Osteocyte (in vitro differentiated cells): ENCODE measurements at regions not wholly inside any gene's neighbourhood (a gene's known extent, or its start where the extent isn't known, plus 50 kb on each side); places are given as distances from the start of the nearest gene placed in this dataset.

ENCODE experiments used
- DNase-seq: peaks from one replicate; pipeline ENCODE4 v3.0.0; 2021; ENCODE audit warnings: mixed read lengths; ENCODE audit not compliant: unreplicated experiment; ENCODE audit errors: extremely low spot score
- H3K27ac Mint-ChIP-seq: one replicate; pipeline ENCODE4 v1.8.0; 2021; ENCODE audit warnings: mild to moderate bottlenecking, mixed read lengths; ENCODE audit not compliant: unreplicated experiment
- H3K27me3 Mint-ChIP-seq: one replicate; pipeline ENCODE4 v1.8.0; 2021; ENCODE audit warnings: mixed read lengths; ENCODE audit not compliant: unreplicated experiment
- H3K36me3 Mint-ChIP-seq: one replicate; pipeline ENCODE4 v1.8.0; 2021; ENCODE audit warnings: mixed read lengths; ENCODE audit not compliant: unreplicated experiment
- H3K4me1 Mint-ChIP-seq: one replicate; pipeline ENCODE4 v1.8.0; 2021; ENCODE audit warnings: mixed read lengths; ENCODE audit not compliant: unreplicated experiment
- H3K4me3 Mint-ChIP-seq: one replicate; pipeline ENCODE4 v1.8.0; 2021; ENCODE audit warnings: mild to moderate bottlenecking, moderate library complexity, mixed read lengths; ENCODE audit not compliant: unreplicated experiment
- H3K9me3 Mint-ChIP-seq: one replicate; pipeline ENCODE4 v1.8.0; 2021; ENCODE audit warnings: mixed read lengths; ENCODE audit not compliant: unreplicated experiment
- TF ChIP-seq, protein P1 (sequence below): fragments of 200-600 bp; sonication (generic); IDR thresholded peaks from 2 replicates; pipeline ENCODE4 v1.5.0; 2021; ENCODE audit warnings: antibody characterized with exemption, mild to moderate bottlenecking, moderate library complexity

DNA sequence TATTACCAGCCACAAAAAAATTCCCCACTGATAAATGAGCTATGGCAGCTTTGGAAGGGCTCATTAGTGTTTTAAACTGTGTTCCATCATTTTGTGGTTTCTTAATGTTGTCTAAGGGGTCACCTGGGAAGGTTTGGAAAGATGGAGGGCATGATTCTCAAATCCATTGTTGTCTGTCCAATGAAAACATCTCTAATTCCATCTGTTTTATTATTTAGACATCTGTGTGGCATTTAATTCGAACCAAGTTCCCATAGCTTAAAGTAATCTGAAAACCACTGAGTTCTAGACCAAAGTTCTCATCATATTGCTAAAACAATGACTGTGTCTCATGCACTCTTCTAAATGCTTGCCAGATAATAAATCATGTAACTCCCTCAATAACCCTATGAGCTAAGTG, 103.8 kb upstream of the PPP3CA start:
- Mint-ChIP-seq H3K9me3 (peaks cover 8% of the 10 kb centered on the region), H3K4me3 (no peak overlapping the region)

DNA sequence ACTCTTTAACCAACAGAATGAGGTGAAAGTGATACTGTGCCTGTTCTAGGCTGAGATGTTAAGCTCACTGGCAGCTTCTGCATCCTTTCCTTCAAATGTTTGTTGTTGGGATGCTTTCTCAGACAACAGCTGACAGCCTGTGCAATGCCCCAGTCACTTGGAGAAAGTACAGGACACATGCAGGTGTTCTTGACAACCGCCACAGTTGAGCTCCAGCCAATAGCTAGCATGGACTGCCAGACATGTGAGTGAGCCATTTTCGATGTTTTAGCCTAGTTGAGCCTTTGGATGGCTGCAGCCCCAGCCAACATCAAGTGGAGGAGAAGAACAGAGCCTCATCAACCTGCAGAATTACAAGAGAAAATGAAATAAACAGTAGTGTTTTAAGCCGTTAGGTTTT, 94.1 kb upstream of the PPP3CA start:
- H3K27me3 Mint-ChIP-seq = peaks cover 15% of the 10 kb centered on the region
- no peaks in the 10 kb centered on the region for H3K4me1 Mint-ChIP-seq
- H3K9me3 Mint-ChIP-seq = no peaks in the 10 kb centered on the region
- H3K4me3 Mint-ChIP-seq = no peak overlapping the region
- TF ChIP-seq, protein P1, sequence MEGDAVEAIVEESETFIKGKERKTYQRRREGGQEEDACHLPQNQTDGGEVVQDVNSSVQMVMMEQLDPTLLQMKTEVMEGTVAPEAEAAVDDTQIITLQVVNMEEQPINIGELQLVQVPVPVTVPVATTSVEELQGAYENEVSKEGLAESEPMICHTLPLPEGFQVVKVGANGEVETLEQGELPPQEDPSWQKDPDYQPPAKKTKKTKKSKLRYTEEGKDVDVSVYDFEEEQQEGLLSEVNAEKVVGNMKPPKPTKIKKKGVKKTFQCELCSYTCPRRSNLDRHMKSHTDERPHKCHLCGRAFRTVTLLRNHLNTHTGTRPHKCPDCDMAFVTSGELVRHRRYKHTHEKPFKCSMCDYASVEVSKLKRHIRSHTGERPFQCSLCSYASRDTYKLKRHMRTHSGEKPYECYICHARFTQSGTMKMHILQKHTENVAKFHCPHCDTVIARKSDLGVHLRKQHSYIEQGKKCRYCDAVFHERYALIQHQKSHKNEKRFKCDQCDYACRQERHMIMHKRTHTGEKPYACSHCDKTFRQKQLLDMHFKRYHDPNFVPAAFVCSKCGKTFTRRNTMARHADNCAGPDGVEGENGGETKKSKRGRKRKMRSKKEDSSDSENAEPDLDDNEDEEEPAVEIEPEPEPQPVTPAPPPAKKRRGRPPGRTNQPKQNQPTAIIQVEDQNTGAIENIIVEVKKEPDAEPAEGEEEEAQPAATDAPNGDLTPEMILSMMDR = no peak
- H3K27ac Mint-ChIP-seq = no peak overlapping the region
- no peak for DNase-seq
- H3K36me3 Mint-ChIP-seq = no peaks in the 10 kb centered on the region

More for the DNA sequence above, 103.8 kb upstream of the PPP3CA start:
- TF ChIP-seq, protein P1 = no peak
- Mint-ChIP-seq H3K27me3 (peaks cover 57% of the 10 kb centered on the region), H3K27ac (no peak overlapping the region), H3K4me1 (no peaks in the 10 kb centered on the region), H3K36me3 (no peaks in the 10 kb centered on the region)
- DNase-seq = no peak

DNA sequence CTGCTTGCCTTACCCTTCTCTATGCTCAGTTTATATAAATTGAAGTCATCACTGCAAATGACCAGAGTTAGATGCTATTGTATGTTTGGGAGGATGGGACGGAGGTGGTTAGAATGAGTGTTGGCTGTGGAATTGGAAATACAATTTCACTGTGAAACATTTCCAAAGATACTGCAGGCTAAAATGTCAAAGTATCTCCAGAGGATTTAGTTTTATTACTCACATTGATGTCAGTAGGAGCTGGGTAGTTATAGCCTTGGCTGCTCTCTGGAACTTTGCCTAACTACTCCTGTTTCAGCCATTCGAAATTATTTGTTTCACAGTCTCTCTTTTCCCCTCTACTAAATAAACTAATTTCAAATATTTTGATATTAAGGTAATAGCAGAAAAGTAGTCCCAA, 92.6 kb upstream of the PPP3CA start:
- Mint-ChIP-seq H3K36me3 (no peaks in the 10 kb centered on the region), H3K9me3 (no peaks in the 10 kb centered on the region), H3K4me3 (no peak overlapping the region), H3K27me3 (peaks cover 2% of the 10 kb centered on the region), H3K4me1 (no peaks in the 10 kb centered on the region), H3K27ac (no peak overlapping the region)
- DNase-seq = no peak
- TF ChIP-seq, protein P1 = no peak

DNA sequence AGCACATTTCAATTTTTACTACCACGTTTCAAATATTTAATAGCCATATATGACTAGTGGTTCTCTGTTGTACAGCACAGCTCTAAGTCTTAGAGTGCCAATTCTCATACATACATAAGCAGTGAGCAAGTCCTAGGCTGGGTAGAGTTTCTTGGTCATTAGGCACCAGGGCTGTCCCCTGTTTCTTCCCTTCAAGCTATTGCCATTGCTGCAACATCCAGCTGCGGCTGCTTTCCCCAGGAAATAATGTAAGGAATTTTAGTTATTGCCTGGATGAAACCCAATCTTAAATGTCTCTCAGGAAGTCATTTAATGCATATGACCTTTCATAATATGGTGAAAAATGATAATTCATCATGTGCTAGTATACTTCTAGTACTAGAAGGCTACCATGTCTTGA, 74.1 kb upstream of the PPP3CA start:
- H3K9me3 Mint-ChIP-seq = no peaks in the 10 kb centered on the region
- H3K36me3 Mint-ChIP-seq = no peaks in the 10 kb centered on the region
- TF ChIP-seq, protein P1 = no peak
- DNase-seq = no peak
- H3K4me1 Mint-ChIP-seq = peaks cover 13% of the 10 kb centered on the region
- H3K27ac Mint-ChIP-seq = no peak overlapping the region
- H3K4me3 Mint-ChIP-seq = no peak overlapping the region
- peaks cover 2% of the 10 kb centered on the region for H3K27me3 Mint-ChIP-seq

DNA sequence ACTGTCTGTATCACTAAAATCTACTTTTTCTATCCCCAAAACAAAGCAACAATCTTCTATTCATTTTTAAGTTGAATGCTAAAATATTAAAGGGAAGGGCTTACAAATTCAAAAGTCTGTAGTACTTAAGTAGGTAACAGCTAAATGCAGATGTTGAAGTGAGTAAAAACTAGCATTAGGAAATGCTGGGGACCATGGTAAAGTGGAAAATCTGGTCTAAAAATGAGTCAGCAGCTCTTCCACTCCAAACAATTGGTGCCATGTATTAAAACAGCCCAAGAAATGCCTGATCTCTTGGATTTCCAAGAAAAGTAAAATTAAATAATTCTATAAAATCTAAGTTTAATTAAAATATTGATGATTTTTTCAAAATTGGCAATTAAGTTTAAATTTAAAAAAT, 73.3 kb upstream of the PPP3CA start:
- Mint-ChIP-seq H3K4me3 (no peak overlapping the region), H3K36me3 (no peaks in the 10 kb centered on the region), H3K27ac (no peak overlapping the region), H3K4me1 (peaks cover 13% of the 10 kb centered on the region), H3K9me3 (no peaks in the 10 kb centered on the region), H3K27me3 (peaks cover 2% of the 10 kb centered on the region)
- no peak for DNase-seq
- TF ChIP-seq, protein P1 = no peak
